Esophagus squamous epithelium (tissue), 5 donors: ENCODE measurements at regions not wholly inside any gene's neighbourhood (a gene's known extent, or its start where the extent isn't known, plus 50 kb on each side); places are given as distances from the start of the nearest gene placed in this dataset.
"Not testable (repeated sequence)": the region's sequence is repeated elsewhere in the genome, so short reads cannot be mapped to it uniquely, and the experiment has no call there.

Experiments used
- DNase-seq: peaks from one replicate; lab custom pipeline; 2025; lab: John Stamatoyannopoulos, UW
- H3K27ac ChIP-seq, 4 donors: fragments of 200-600 bp; sonication (generic); one replicate each; pipeline ENCODE4 v1.5.1; 2016 to 2019; ENCODE audit warnings: mild to moderate bottlenecking in 1 of 4
- H3K27me3 ChIP-seq, 4 donors: fragments of 200-600 bp; sonication (generic); 1 replicate in 3 of 4; 2 replicates in 1 of 4; pipeline versions ENCODE4 v1.5.1 to v1.6.0; 2017 to 2021; ENCODE audit warnings: antibody characterized with exemption in 1 of 4
- H3K36me3 ChIP-seq, 3 donors: fragments of 200-600 bp; sonication (generic); one replicate each; pipeline ENCODE4 v1.5.1; 2016 to 2019
- H3K4me1 ChIP-seq, 3 donors: fragments of 200-600 bp; sonication (generic); one replicate each; pipeline ENCODE4 v1.5.1; 2017 to 2019
- H3K4me3 ChIP-seq, 4 donors: fragments of 200-600 bp; sonication (generic); 1 replicate in 3 of 4; 2 replicates in 1 of 4; pipeline ENCODE4 v1.5.1; 2016 to 2019; ENCODE audit warnings: mild to moderate bottlenecking in 2 of 4, moderate library complexity in 1 of 4
- H3K9me3 ChIP-seq, 3 donors: fragments of 200-600 bp; sonication (generic); one replicate each; pipeline ENCODE4 v1.5.1; 2016 to 2019
- CTCF ChIP-seq, 6 experiments: fragments of 450-650 bp in 4 of 6; fragments of 200-600 bp in 2 of 6; sonication (generic) in 2 of 6; IDR thresholded peaks; one replicate each; pipeline ENCODE4 v1.5.1; 2016 to 2019; ENCODE audit warnings: antibody characterized with exemption in 6 of 6, mild to moderate bottlenecking in 4 of 6, moderate library complexity in 4 of 6
- POLR2A ChIP-seq, 4 donors: fragments of 450-650 bp; IDR thresholded peaks; one replicate each; pipeline ENCODE4 v1.6.1; 2017; ENCODE audit warnings: antibody characterized with exemption in 4 of 4, mild to moderate bottlenecking in 4 of 4, moderate library complexity in 3 of 4
- WGBS, 2 donors: methylation state at CpG; one replicate each; pipeline ENCODE4 v1.1.5; 2018; 5-methylcytosine and 5-hydroxymethylcytosine counted together
- intact Hi-C: fragments of 100-400 bp; cut with DNase I; formaldehyde crosslinking; loops from one replicate; pipeline ENCODE4 v1.15.0; 2022
- donor health status: DM: yes; HTN: yes; CAD: no.

GRCh38 chr3:5360453-5360852 is 172.9 kb downstream of the EDEM1 start:
- 94 to 100% methylated on average over 2 to 3 of the region's 3 CpGs for WGBS, 2 donors
- no peak for DNase-seq
- Histone ChIP-seq H3K36me3 (no peaks in the 10 kb centered on the region), H3K27ac (no peak overlapping the region), H3K4me3 (no peak overlapping the region), H3K4me1 (no peaks in the 10 kb centered on the region), H3K27me3 (no peaks in the 10 kb centered on the region), H3K9me3 (no peaks in the 10 kb centered on the region)
- TF ChIP-seq POLR2A (IDR thresholded peaks at IDR 0.05) (no peak), CTCF (IDR thresholded peaks at IDR 0.05) (no peak)
- intact Hi-C loops, result no loop called here

- Histone ChIP-seq H3K4me1 (no peaks in the 10 kb centered on the region), H3K9me3 (no peaks in the 10 kb centered on the region), H3K27me3 (no peaks in the 10 kb centered on the region), H3K36me3 (no peaks in the 10 kb centered on the region), H3K27ac (no peak overlapping the region), H3K4me3 (no peak overlapping the region)
- DNase-seq, result no peak
- intact Hi-C loops, result no loop called here
- TF ChIP-seq POLR2A (IDR thresholded peaks at IDR 0.05), result no peak
- TF ChIP-seq CTCF (IDR thresholded peaks at IDR 0.05), result no peak
Measured at GRCh38 chr3:5366746-5367145, 179.2 kb downstream of the EDEM1 start.

GRCh38 chr3:5371555-5371954 is 184.0 kb downstream of the EDEM1 start:
- intact Hi-C loops, H3K9me3 ChIP-seq: not testable (repeated sequence)
- WGBS, 2 donors, result 89 to 100% methylated on average over 2 of the region's 2 CpGs

GRCh38 chr3:5376761-5377160 is 189.3 kb downstream of the EDEM1 start:
- no peak for DNase-seq
- TF ChIP-seq POLR2A (IDR thresholded peaks at IDR 0.05) (no peak), CTCF (IDR thresholded peaks at IDR 0.05) (no peak)
- Histone ChIP-seq H3K36me3 (no peaks in the 10 kb centered on the region), H3K9me3 (no peaks in the 10 kb centered on the region), H3K27me3 (no peaks in the 10 kb centered on the region), H3K4me1 (no peaks in the 10 kb centered on the region), H3K27ac (no peak overlapping the region), H3K4me3 (no peak overlapping the region)
- WGBS, 2 donors, result 33% methylated on average over 1 of the region's 6 CpGs; no CpG with 5 or more reads in 1 of the 2 donors
- intact Hi-C loops, result no loop called here

More at GRCh38 chr3:5371555-5371954, 184.0 kb downstream of the EDEM1 start:
- H3K36me3 ChIP-seq, H3K27ac ChIP-seq, H3K27me3 ChIP-seq, H3K4me1 ChIP-seq, H3K4me3 ChIP-seq, DNase-seq: not testable (repeated sequence)

GRCh38 chr3:5379266-5379665 is 191.8 kb downstream of the EDEM1 start:
- H3K27me3 ChIP-seq, H3K27ac ChIP-seq, H3K9me3 ChIP-seq, H3K36me3 ChIP-seq, DNase-seq, intact Hi-C loops, H3K4me1 ChIP-seq, H3K4me3 ChIP-seq: not testable (repeated sequence)
- WGBS, 2 donors, result 94 to 95% methylated on average over 3 of the region's 3 CpGs

GRCh38 chr3:5383486-5384263 is 196.2 kb downstream of the EDEM1 start:
- H3K27me3 ChIP-seq, H3K4me1 ChIP-seq, DNase-seq, H3K36me3 ChIP-seq, intact Hi-C loops, H3K9me3 ChIP-seq, H3K27ac ChIP-seq, H3K4me3 ChIP-seq: not testable (repeated sequence)
- 59 to 91% methylated on average over 3 to 9 of the region's 12 CpGs for WGBS, 2 donors
